ENCODE measurements at regions not wholly inside any gene's neighbourhood (a gene's known extent, or its start where the extent isn't known, plus 50 kb on each side); places are given as distances from the start of the nearest gene placed in this dataset.
"Not testable (repeated sequence)": the region's sequence is repeated elsewhere in the genome, so short reads cannot be mapped to it uniquely, and the experiment has no call there.

DNA sequence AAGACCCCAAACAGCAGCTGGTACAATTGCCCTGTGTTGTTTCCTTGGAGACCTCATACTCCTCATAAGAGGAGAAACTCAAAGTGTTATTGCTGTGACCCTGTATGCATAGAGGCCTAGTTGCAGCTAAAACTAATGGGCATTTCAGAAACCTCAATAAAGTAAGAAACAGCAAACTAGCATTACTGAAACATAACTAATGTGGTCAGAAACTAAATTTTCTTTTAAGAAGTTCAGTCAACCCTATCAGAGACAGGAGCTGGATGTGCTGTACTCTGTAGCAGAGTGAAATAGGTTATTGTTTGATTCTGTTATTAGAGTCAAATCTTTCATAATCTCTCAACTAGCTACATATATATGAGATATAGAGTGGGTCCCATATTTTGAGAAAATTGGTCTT, 257.5 kb upstream of the IRS4 start:
- no peak overlapping the region for H3K4me3 ChIP-seq (ENCODE audit: low read depth, low read length)
- no peak for DNase-seq (ENCODE audit: low read depth)
- TF ChIP-seq, protein P1, sequence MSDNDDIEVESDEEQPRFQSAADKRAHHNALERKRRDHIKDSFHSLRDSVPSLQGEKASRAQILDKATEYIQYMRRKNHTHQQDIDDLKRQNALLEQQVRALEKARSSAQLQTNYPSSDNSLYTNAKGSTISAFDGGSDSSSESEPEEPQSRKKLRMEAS (IDR thresholded peaks at IDR 0.05; ENCODE audit: low read depth, low read length), result no peak
- TF ChIP-seq, protein P2, sequence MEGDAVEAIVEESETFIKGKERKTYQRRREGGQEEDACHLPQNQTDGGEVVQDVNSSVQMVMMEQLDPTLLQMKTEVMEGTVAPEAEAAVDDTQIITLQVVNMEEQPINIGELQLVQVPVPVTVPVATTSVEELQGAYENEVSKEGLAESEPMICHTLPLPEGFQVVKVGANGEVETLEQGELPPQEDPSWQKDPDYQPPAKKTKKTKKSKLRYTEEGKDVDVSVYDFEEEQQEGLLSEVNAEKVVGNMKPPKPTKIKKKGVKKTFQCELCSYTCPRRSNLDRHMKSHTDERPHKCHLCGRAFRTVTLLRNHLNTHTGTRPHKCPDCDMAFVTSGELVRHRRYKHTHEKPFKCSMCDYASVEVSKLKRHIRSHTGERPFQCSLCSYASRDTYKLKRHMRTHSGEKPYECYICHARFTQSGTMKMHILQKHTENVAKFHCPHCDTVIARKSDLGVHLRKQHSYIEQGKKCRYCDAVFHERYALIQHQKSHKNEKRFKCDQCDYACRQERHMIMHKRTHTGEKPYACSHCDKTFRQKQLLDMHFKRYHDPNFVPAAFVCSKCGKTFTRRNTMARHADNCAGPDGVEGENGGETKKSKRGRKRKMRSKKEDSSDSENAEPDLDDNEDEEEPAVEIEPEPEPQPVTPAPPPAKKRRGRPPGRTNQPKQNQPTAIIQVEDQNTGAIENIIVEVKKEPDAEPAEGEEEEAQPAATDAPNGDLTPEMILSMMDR (IDR thresholded peaks at IDR 0.05; ENCODE audit: low read depth, low read length), result no peak
- TF ChIP-seq MYC (IDR thresholded peaks at IDR 0.05; ENCODE audit: low read depth, low read length), result no peak
- no peak for TF ChIP-seq POLR2A (IDR thresholded peaks at IDR 0.05; ENCODE audit: extremely low read depth, insufficient read length)

DNA sequence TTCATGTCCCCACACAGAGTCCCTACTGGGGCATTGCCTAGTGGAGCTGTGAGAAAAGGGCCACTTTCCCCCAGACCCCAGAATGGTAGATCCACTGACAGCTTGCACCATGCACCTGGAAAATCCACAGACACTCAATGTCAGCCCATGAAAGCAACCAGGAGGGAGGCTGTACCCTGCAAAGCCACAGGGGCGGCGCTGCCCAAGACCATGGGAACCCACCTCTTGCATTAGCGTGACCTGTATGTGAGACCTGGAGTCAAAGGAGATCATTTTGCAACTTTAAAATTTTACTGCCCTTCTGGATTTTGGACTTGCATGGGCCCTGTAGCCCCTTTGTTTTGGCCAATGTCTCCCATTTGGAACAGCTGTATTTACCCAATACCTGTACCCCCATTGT, 236.5 kb upstream of the IRS4 start:
- not testable (repeated sequence) for H3K4me3 ChIP-seq (ENCODE audit: low read depth, low read length); DNase-seq (ENCODE audit: low read depth)

DNA sequence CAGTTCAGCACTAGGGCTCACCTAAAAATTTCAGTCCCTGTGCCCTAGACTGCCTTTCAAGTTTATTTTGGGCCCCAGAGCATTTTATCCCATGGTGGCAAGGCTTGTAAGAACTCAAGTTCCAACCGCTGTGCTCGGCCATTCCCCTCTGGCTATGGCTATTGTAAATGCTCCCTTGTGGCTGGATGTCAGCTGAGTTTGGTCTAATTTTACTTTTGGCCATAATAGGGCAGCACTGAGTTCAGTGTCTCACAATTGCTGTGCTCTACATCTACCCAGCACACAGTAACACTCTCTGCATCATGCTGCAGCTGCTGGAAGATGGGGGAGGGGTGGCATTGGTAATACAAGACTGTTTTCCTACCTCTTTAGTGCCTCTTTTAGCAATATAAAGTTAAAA, 210.8 kb upstream of the IRS4 start:
- DNase-seq (ENCODE audit: low read depth), result no peak
- TF ChIP-seq POLR2A (IDR thresholded peaks at IDR 0.05; ENCODE audit: extremely low read depth, insufficient read length), result no peak
- TF ChIP-seq MYC (IDR thresholded peaks at IDR 0.05; ENCODE audit: low read depth, low read length), result no peak
- TF ChIP-seq, protein P2 (IDR thresholded peaks at IDR 0.05; ENCODE audit: low read depth, low read length), result no peak
- TF ChIP-seq, protein P1 (IDR thresholded peaks at IDR 0.05; ENCODE audit: low read depth, low read length), result no peak
- no peak overlapping the region for H3K4me3 ChIP-seq (ENCODE audit: low read depth, low read length)

DNA sequence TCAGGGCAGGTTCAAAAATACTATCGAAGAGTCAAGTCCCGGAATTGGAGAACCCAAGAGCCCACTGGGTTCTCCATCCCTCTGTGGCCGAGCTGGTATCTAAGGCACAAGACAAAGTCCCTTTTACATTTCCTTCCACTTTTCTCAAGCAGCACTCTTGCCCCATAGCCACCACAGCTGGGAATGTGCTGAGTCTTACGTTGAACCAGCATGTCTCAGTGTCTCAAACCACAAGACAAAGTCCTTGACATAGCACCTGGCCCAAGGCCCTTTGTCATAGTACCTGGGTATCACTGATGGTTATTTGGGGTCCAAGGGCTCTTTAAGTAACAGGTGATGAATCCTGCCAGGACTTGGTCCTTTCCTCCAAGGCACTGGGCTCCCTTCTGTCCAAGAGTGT, 210.2 kb upstream of the IRS4 start:
- no peak overlapping the region for H3K4me3 ChIP-seq (ENCODE audit: low read depth, low read length)
- DNase-seq (ENCODE audit: low read depth), result no peak
- TF ChIP-seq MYC (IDR thresholded peaks at IDR 0.05; ENCODE audit: low read depth, low read length) (no peak), POLR2A (IDR thresholded peaks at IDR 0.05; ENCODE audit: extremely low read depth, insufficient read length) (no peak)
- TF ChIP-seq, protein P2 (IDR thresholded peaks at IDR 0.05; ENCODE audit: low read depth, low read length), result no peak
- TF ChIP-seq, protein P1 (IDR thresholded peaks at IDR 0.05; ENCODE audit: low read depth, low read length), result no peak

DNA sequence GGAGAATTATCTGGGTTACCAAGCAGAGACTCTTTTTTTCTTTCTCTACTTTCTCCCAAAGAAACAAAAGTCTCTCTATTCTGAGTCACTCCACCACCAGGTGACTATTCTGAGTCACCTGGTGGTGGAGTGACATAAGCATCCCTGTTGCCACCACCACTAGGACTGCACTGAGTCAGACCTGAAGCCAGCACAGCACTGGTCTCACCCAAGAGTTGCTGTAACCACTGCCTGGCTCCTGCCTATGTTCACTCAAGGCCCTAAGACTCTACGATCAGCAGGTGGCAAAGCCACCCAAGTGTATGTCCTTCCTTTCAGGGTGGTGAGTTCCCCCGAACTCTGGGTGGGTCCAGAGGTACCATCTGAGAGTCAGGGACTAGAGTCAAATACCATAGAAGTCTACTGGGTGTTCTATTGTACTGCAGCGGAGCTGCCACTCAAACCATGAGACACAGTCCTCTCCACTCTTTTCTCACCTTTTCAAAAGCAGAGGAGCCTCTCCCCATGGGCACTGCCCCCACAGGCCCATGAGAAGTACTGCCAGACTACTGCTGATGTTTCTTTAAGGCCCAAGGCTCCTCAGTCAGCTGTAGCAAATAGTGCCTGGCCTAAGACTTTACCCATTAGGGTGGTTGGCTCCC, 209.6 kb upstream of the IRS4 start:
- TF ChIP-seq, protein P1 (IDR thresholded peaks at IDR 0.05; ENCODE audit: low read depth, low read length), result no peak
- H3K4me3 ChIP-seq (ENCODE audit: low read depth, low read length), result no peak overlapping the region
- no peak for DNase-seq (ENCODE audit: low read depth)

DNA sequence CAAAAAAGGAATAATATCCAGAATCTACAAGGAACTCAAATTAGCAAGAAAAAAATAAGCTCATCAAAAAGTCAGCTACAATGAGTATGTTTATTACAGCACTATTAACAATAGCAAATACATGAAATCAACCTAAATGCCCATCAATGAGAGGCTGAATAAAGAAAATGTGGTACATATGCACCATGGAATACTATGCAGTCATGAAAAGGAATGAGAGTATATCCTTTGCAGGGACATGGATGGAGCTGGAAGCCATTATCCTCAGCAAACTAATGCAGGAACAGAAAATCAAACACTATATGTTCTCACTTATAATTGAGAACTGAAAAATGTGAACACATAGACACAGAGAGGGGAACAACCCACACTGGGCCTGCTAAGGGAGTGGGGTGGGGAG, 178.4 kb upstream of the IRS4 start:
- no peak overlapping the region for H3K4me3 ChIP-seq (ENCODE audit: low read depth, low read length)
- TF ChIP-seq MYC (IDR thresholded peaks at IDR 0.05; ENCODE audit: low read depth, low read length) (no peak), POLR2A (IDR thresholded peaks at IDR 0.05; ENCODE audit: extremely low read depth, insufficient read length) (no peak)
- TF ChIP-seq, protein P1 (IDR thresholded peaks at IDR 0.05; ENCODE audit: low read depth, low read length), result no peak
- TF ChIP-seq, protein P2 (IDR thresholded peaks at IDR 0.05; ENCODE audit: low read depth, low read length), result no peak
- DNase-seq (ENCODE audit: low read depth), result no peak

DNA sequence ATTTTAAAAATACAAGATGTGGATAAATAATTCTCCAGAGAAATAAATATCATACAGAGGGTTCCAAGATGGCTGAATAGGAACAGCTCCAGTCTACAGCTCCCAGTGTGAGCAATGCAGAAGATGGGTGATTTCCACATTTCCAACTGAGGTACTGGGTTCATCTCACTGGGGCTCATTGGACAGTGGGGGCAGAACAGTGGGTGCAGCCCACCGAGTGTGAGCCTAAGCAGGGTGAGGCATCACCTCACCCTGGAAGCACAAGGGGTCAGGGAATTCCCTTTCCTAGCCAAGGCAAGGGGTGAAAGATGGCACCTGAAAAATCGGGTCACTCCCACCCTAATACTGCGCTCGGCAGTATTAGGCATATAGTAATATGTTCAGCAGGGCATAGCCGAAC, 167.5 kb upstream of the IRS4 start:
- DNase-seq (ENCODE audit: low read depth), result not testable (repeated sequence)

More for the DNA sequence above, 167.5 kb upstream of the IRS4 start:
- not testable (repeated sequence) for H3K4me3 ChIP-seq (ENCODE audit: low read depth, low read length)

All from NB4 (cell line).